C4-2B (cell line): ENCODE measurements at regions not wholly inside any gene's neighbourhood (a gene's known extent, or its start where the extent isn't known, plus 50 kb on each side); places are given as distances from the start of the nearest gene placed in this dataset.

Experiments
- CTCF ChIP-seq: fragments of 450-650 bp; conservative IDR thresholded peaks from 2 replicates; pipeline ENCODE4 v1.5.1; 2017; ENCODE audit warnings: mild to moderate bottlenecking
- ZFX ChIP-seq: fragments of 450-650 bp; IDR thresholded peaks from 2 replicates; pipeline ENCODE4 v1.6.1; 2017

- no peak for TF ChIP-seq CTCF
- no peak for TF ChIP-seq ZFX
Measured at GRCh38 chr13:94765814-94766213, 53.5 kb upstream of the SOX21 start.
